Retinal pigment epithelial cell (primary cell): ENCODE measurements at regions not wholly inside any gene's neighbourhood (a gene's known extent, or its start where the extent isn't known, plus 50 kb on each side); places are given as distances from the start of the nearest gene placed in this dataset.

Experiments used
- DNase-seq: peaks from one replicate; pipeline ENCODE4 v3.0.0-alpha.2; 2010; ENCODE audit warnings: low read depth
- H3K4me3 ChIP-seq: 2 replicates; pipeline ENCODE4 v1.5.1; 2011; ENCODE audit warnings: mild to moderate bottlenecking, low read length, control low read depth, moderate library complexity
- CTCF ChIP-seq: conservative IDR thresholded peaks from 2 replicates; pipeline ENCODE4 v1.5.1; 2011; ENCODE audit warnings: low read depth, low read length, control low read depth, inconsistent platforms

DNA sequence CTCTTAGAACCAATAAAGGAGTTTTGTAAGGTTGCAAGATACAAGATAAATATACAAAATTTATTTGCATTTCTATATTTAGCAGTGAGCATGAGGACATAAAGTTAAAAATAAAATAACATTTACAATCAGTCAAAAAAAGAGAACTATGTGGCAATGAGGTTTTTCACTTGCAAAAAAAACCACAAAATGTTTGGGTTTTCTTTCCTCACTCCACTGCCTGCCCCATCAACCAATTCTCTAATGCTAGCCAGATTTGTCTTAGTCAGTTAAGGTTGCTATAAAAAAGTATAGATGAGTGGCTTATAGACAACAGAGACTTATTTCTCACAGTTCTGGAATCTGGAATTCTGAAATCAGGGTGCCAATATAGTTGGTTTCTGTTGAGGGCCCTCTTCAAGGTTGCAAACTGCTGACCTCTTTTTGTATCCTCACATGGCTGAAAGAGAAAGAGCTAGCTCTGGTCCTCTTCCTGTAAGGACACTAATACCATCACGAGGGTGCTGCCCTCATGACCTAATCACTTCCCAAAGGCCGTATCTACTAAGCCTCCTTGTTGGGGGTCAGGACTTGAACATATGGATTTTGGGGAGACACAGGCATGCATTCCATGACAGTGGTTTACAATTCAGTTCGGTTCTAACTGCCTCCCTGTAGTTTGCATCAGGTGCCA lies 566.2 kb downstream of the GALR1 start:
- TF ChIP-seq CTCF = no peak
- no peak overlapping the region for H3K4me3 ChIP-seq

DNA sequence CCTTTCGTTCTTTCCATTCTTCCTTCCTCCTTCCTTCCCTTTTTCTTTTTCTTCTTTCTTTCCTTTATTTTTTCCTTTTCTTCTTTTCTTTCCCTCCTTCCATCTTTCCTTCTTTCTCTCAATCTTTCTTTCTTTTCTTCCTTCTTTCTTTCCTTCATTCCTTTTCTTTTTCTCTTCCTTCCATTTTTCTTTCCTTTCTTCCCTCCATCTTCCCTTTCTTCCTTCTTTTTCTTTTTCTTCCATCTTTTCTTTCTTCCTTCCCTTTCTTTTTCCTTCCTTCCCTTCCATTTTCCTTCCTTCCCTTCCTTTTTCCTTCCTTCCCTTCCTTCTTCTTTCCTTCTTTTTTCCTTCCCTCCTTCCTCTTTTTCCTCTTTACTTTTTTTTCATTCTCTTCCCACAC lies 568.7 kb downstream of the GALR1 start:
- TF ChIP-seq CTCF = no peak
- no peak overlapping the region for H3K4me3 ChIP-seq
- DNase-seq = no peak

More for the DNA sequence above, 566.2 kb downstream of the GALR1 start:
- no peak for DNase-seq

- no peak for TF ChIP-seq CTCF
- DNase-seq = no peak
- no peak overlapping the region for H3K4me3 ChIP-seq
These were observed 570.8 kb downstream of the GALR1 start for GRCh38 chr18:77820472-77820871.

- no peak overlapping the region for H3K4me3 ChIP-seq
- TF ChIP-seq CTCF = no peak
These were observed 572.2 kb downstream of the GALR1 start for GRCh38 chr18:77821892-77822291.

DNA sequence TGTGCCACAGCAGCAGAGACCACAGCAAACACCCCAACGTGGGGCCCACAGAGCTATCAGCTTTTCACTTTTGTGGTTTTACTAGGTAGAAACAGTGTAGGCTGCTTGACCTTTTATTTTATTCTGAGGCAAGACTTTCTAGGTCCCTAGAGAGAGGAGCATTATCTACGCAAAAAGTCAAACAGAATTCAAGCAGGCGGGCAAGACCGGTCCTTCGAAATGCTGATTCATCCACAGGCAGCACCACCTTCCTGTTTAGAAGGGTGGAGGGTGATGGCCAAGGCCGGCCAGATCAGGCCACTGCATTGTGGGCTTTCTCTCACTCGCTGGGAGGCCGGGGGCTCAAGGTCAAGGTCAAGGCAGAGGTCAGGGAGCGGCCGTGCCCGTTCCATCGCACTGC lies 573.0 kb downstream of the GALR1 start:
- no peak overlapping the region for H3K4me3 ChIP-seq
- TF ChIP-seq CTCF = no peak
- no peak for DNase-seq

More at GRCh38 chr18:77821892-77822291, 572.2 kb downstream of the GALR1 start:
- DNase-seq = no peak

DNA sequence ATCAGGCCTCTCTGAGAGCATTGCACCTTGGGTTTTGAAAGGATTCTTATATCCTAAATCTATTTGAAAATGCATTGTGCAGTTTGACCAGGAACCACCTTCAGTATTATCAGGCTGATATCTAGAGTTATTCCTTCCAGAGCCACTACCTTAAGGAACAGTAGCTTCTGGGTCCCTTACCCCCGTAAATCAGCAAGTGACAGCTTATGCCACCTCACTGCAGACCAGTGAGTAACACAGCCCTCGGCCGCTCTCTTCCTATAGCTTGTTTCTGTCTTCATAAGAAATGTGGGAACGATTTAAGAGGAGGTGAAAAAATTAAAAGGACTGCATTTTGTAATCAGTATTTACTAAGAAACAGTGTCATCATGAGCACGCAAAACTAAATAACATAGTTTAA lies 584.2 kb downstream of the GALR1 start:
- H3K4me3 ChIP-seq = no peak overlapping the region
- TF ChIP-seq CTCF = no peak
- no peak for DNase-seq

DNA sequence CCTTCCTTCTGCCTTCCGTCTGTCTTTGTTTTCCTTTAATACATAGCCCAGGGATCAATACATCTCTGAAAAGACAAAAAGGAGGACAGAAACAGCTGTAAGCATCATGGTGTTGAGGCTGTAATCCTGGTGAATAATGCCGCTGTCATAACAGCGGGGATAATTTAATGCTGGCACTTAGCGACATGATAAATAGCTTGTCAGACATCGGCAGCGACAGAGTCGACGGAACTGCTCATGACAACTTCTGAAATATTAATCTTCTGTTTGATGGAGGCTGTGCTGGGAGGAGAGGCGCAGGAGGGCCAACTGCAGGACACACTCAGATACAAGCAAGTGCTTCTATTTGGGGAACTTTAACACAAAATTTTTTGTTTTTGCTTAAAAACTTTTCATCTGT lies 602.2 kb downstream of the GALR1 start:
- no peak overlapping the region for H3K4me3 ChIP-seq
- no peak for DNase-seq
- no peak for TF ChIP-seq CTCF
